C4-2B (cell line): ENCODE measurements at regions not wholly inside any gene's neighbourhood (a gene's known extent, or its start where the extent isn't known, plus 50 kb on each side); places are given as distances from the start of the nearest gene placed in this dataset.

Experiments used
- CTCF ChIP-seq: fragments of 450-650 bp; conservative IDR thresholded peaks from 2 replicates; pipeline ENCODE4 v1.5.1; 2017; ENCODE audit warnings: mild to moderate bottlenecking
- ZFX ChIP-seq: fragments of 450-650 bp; IDR thresholded peaks from 2 replicates; pipeline ENCODE4 v1.6.1; 2017

GRCh38 chr1:168970926-168971659 is 135.4 kb upstream of the ATP1B1 start:
- TF ChIP-seq CTCF (no peak), ZFX (no peak)
